Cardiac muscle cell (in vitro differentiated cells and primary cell): ENCODE measurements at regions not wholly inside any gene's neighbourhood (a gene's known extent, or its start where the extent isn't known, plus 50 kb on each side); places are given as distances from the start of the nearest gene placed in this dataset.

Experiments used
- DNase-seq, 2 donors: peaks; one replicate each; pipeline versions ENCODE4 v3.0.0 to v3.0.0-alpha.2; 2010 to 2017; ENCODE audit warnings: low read depth in 1 of 2, low spot score in 1 of 2
- H3K27ac ChIP-seq: fragments of 200-600 bp; sonication (generic); 2 replicates; pipeline ENCODE4 v1.5.1; 2016
- H3K27me3 ChIP-seq: fragments of 200-600 bp; sonication (generic); 2 replicates; pipeline ENCODE4 v1.6.0; 2016; ENCODE audit warnings: control low read depth
- H3K36me3 ChIP-seq: fragments of 200-600 bp; sonication (generic); 2 replicates; pipeline ENCODE4 v1.5.1; 2016; ENCODE audit warnings: control low read depth
- H3K4me1 ChIP-seq: fragments of 200-600 bp; sonication (generic); 2 replicates; pipeline ENCODE4 v1.8.1; 2017; ENCODE audit warnings: low read depth, mild to moderate bottlenecking, mixed run types
- H3K4me3 ChIP-seq: fragments of 200-600 bp; sonication (generic); 2 replicates; pipeline ENCODE4 v1.5.1; 2016; ENCODE audit warnings: mild to moderate bottlenecking
- H3K9me3 ChIP-seq: fragments of 200-600 bp; sonication (generic); 2 replicates; pipeline ENCODE4 v1.5.1; 2017; ENCODE audit warnings: low read depth, mild to moderate bottlenecking, control low read depth
- TF ChIP-seq, protein P1 (sequence below): IDR thresholded peaks from 2 replicates; pipeline ENCODE4 v1.5.1; 2012; ENCODE audit warnings: low read depth, mild to moderate bottlenecking, low read length

GRCh38 chr4:28241021-28241420 lies 1380.4 kb downstream of the STIM2 start:
- Histone ChIP-seq H3K36me3 (no peaks in the 10 kb centered on the region), H3K4me1 (no peaks in the 10 kb centered on the region), H3K27ac (no peak overlapping the region), H3K9me3 (no peaks in the 10 kb centered on the region), H3K4me3 (no peak overlapping the region), H3K27me3 (no peaks in the 10 kb centered on the region)
- no peak for DNase-seq
- TF ChIP-seq, protein P1, sequence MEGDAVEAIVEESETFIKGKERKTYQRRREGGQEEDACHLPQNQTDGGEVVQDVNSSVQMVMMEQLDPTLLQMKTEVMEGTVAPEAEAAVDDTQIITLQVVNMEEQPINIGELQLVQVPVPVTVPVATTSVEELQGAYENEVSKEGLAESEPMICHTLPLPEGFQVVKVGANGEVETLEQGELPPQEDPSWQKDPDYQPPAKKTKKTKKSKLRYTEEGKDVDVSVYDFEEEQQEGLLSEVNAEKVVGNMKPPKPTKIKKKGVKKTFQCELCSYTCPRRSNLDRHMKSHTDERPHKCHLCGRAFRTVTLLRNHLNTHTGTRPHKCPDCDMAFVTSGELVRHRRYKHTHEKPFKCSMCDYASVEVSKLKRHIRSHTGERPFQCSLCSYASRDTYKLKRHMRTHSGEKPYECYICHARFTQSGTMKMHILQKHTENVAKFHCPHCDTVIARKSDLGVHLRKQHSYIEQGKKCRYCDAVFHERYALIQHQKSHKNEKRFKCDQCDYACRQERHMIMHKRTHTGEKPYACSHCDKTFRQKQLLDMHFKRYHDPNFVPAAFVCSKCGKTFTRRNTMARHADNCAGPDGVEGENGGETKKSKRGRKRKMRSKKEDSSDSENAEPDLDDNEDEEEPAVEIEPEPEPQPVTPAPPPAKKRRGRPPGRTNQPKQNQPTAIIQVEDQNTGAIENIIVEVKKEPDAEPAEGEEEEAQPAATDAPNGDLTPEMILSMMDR = no peak

- Histone ChIP-seq H3K27ac (no peak overlapping the region), H3K4me1 (no peaks in the 10 kb centered on the region), H3K9me3 (no peaks in the 10 kb centered on the region), H3K4me3 (no peak overlapping the region), H3K27me3 (no peaks in the 10 kb centered on the region), H3K36me3 (no peaks in the 10 kb centered on the region)
- TF ChIP-seq, protein P1 = no peak
- no peak for DNase-seq
Observed at GRCh38 chr4:28247805-28248204, 1387.2 kb downstream of the STIM2 start.

DNA sequence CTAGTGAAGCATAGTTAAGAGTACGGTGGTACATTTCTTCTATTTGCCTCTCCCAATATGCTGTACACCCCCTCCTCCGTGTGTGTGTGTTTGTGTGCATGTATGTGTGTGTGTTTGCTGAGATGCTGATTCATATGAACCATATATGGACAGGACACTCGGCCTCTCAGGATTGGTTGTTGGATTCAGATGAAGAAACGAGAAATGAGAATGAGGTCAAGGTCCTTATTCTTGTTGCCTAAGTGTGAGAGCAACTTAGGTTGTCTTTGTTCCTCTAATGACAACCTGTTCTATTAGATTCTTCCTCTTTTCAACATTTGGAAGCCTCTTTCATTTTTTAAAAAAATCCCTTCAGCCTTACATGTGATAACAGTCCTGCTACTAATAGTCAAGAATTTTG lies 1387.6 kb downstream of the STIM2 start:
- Histone ChIP-seq H3K9me3 (no peaks in the 10 kb centered on the region), H3K36me3 (no peaks in the 10 kb centered on the region), H3K4me1 (no peaks in the 10 kb centered on the region), H3K4me3 (no peak overlapping the region), H3K27me3 (no peaks in the 10 kb centered on the region), H3K27ac (no peak overlapping the region)
- TF ChIP-seq, protein P1 = no peak
- DNase-seq = no peak

DNA sequence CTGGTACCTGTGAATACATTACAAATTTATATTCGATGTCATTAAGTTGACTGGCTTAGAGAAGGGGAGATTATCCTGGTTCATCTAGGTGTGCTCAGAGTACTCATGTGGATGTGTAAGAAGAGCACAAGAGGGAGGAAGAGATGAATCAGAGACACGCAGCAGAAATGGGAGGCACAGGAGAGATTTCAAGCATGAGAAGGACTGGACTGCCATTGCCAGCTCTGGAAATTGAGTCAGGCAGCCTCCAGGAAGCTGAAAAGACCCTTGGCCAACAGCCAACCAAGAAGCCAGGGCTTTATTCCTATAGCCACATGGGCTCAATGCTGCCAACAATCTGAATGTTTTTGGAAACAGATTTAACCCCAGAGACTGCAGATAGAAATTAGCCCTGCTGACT lies 1390.0 kb downstream of the STIM2 start:
- Histone ChIP-seq H3K27me3 (no peaks in the 10 kb centered on the region), H3K4me3 (no peak overlapping the region), H3K4me1 (no peaks in the 10 kb centered on the region), H3K27ac (no peak overlapping the region), H3K36me3 (no peaks in the 10 kb centered on the region), H3K9me3 (no peaks in the 10 kb centered on the region)
- DNase-seq = peak in 1 of 2 donors; percentile 1
- TF ChIP-seq, protein P1 = no peak

DNA sequence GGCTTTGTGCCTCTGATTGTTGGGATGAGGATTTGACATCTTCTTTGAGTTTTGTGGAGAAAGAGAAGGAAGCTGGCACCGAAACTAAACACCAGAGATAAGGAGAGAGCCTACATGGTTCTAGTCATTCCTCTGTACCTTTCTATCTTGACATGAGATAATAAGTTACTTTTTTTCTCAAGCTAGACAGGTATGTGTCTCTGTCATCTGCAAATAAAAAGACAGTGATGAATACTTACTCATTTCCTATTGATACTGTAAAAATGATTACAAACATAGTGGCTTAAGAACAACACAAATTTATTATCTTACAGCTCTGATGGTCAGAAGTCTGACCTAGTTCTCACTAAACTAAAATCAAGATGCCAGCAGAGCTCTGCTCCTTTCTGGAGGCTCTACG lies 1391.2 kb downstream of the STIM2 start:
- Histone ChIP-seq H3K4me3 (no peak overlapping the region), H3K27ac (no peak overlapping the region), H3K27me3 (no peaks in the 10 kb centered on the region), H3K36me3 (no peaks in the 10 kb centered on the region), H3K4me1 (no peaks in the 10 kb centered on the region), H3K9me3 (no peaks in the 10 kb centered on the region)
- DNase-seq = no peak
- TF ChIP-seq, protein P1 = no peak

GRCh38 chr4:28254003-28254402 lies 1393.4 kb downstream of the STIM2 start:
- Histone ChIP-seq H3K9me3 (no peaks in the 10 kb centered on the region), H3K27ac (no peak overlapping the region), H3K27me3 (no peaks in the 10 kb centered on the region), H3K4me1 (no peaks in the 10 kb centered on the region), H3K36me3 (no peaks in the 10 kb centered on the region), H3K4me3 (no peak overlapping the region)
- TF ChIP-seq, protein P1 = no peak
- DNase-seq = no peak
